A673 (cell line): ENCODE measurements at regions not wholly inside any gene's neighbourhood (a gene's known extent, or its start where the extent isn't known, plus 50 kb on each side); places are given as distances from the start of the nearest gene placed in this dataset.

Source experiments
- BruUV-seq: library from RNA; stranded (reverse); fragments of 400-500 nt; replicated peaks from 2 replicates; lab custom pipeline; 2021; lab: Mats Ljungman, UMichigan
- CTCF ChIA-PET: fragments of 300-600 bp; sonication (Branson Sonifier 250); formaldehyde crosslinking; loops from one replicate; lab custom pipeline; 2022; ENCODE audit warnings: antibody characterized with exemption; lab: Charles Lee
- POLR2A ChIA-PET: fragments of 300-600 bp; sonication (Branson Sonifier 250); formaldehyde crosslinking; loops from one replicate; lab custom pipeline; 2022; ENCODE audit warnings: antibody characterized with exemption; ENCODE audit not compliant: low non-redundant PET; lab: Charles Lee
- DNase-seq: peaks from one replicate; pipeline ENCODE4 v3.0.0-alpha.2; 2015; ENCODE audit warnings: low spot score
- H3K27ac ChIP-seq: fragments of 200-600 bp; sonication (generic); 2 replicates; pipeline ENCODE4 v1.5.1; 2016; ENCODE audit warnings: mixed run types, low read depth, mild to moderate bottlenecking, mixed read lengths, antibody characterized with exemption, low read length; ENCODE audit not compliant: poor library complexity, severe bottlenecking
- H3K27me3 ChIP-seq: fragments of 200-600 bp; sonication (generic); replicated peaks from 2 replicates; pipeline ENCODE4 v1.6.1; 2017; ENCODE audit warnings: mixed run types, low read depth, mild to moderate bottlenecking, mixed read lengths, antibody characterized with exemption, low read length; ENCODE audit not compliant: insufficient read depth, poor library complexity
- H3K36me3 ChIP-seq: fragments of 200-600 bp; sonication (generic); 2 replicates; pipeline ENCODE4 v1.6.1; 2016; ENCODE audit warnings: mixed run types, mild to moderate bottlenecking, mixed read lengths, antibody characterized with exemption, low read length; ENCODE audit not compliant: insufficient read depth, poor library complexity, severe bottlenecking
- H3K4me1 ChIP-seq: fragments of 200-600 bp; sonication (generic); 2 replicates; pipeline ENCODE4 v1.6.1; 2017; ENCODE audit warnings: mixed run types, mild to moderate bottlenecking, mixed read lengths, antibody characterized with exemption, low read length; ENCODE audit not compliant: insufficient read depth, poor library complexity, severe bottlenecking
- H3K4me3 ChIP-seq: fragments of 200-600 bp; sonication (generic); 2 replicates; pipeline ENCODE4 v1.5.1; 2016; ENCODE audit warnings: low read depth, mixed run types, mild to moderate bottlenecking, mixed read lengths, low read length; ENCODE audit not compliant: poor library complexity, severe bottlenecking
- H3K9me3 ChIP-seq: fragments of 200-600 bp; sonication (generic); 2 replicates; pipeline ENCODE4 v1.6.1; 2016; ENCODE audit warnings: mixed run types, low read depth, mild to moderate bottlenecking, mixed read lengths, antibody characterized with exemption, low read length; ENCODE audit not compliant: poor library complexity, severe bottlenecking
- CTCF ChIP-seq: fragments of 300-800, 200-600 bp; sonication (generic); conservative IDR thresholded peaks from 2 replicates; pipeline ENCODE4 v1.5.1; 2017; ENCODE audit warnings: low read depth, mild to moderate bottlenecking, antibody characterized with exemption, low read length, moderate library complexity, mixed read lengths
- EZH2 ChIP-seq: fragments of 200-600 bp; sonication (generic); IDR thresholded peaks from 2 replicates; pipeline ENCODE4 v1.6.1; 2017; ENCODE audit warnings: borderline replicate concordance, low read depth, mild to moderate bottlenecking, mixed read lengths, antibody characterized with exemption, low read length; ENCODE audit not compliant: poor library complexity, severe bottlenecking
- intact Hi-C: fragments of 100-400 bp; cut with micrococcal nuclease; formaldehyde crosslinking; loops from one replicate; pipeline ENCODE4 v1.10.0; 2022; ENCODE audit not compliant: unreplicated experiment

- no peaks in the 10 kb centered on the region for H3K9me3 ChIP-seq
- POLR2A ChIA-PET, result no interaction called here
- H3K27me3 ChIP-seq, result no peaks in the 10 kb centered on the region
- DNase-seq, result no peak
- no peaks in the 10 kb centered on the region for H3K4me1 ChIP-seq
- H3K4me3 ChIP-seq, result no peak overlapping the region
- TF ChIP-seq CTCF, result no peak
- no peak for TF ChIP-seq EZH2
- no peaks in the 10 kb centered on the region for H3K36me3 ChIP-seq
- CTCF ChIA-PET, result no interaction called here
- intact Hi-C loops, result loop anchor here (10.0 kb wide), 1 partner anchor 445 kb away; no protein-coding TSS in a partner anchor
- no TSS peak for BruUV-seq
- H3K27ac ChIP-seq, result no peak overlapping the region
These were observed 127.5 kb upstream of the ESR1 start for GRCh38 chr6:151679941-151680340.

- no TSS peak for BruUV-seq
- Histone ChIP-seq H3K9me3 (no peaks in the 10 kb centered on the region), H3K27ac (no peak overlapping the region), H3K27me3 (no peaks in the 10 kb centered on the region), H3K4me3 (no peak overlapping the region), H3K36me3 (no peaks in the 10 kb centered on the region), H3K4me1 (no peaks in the 10 kb centered on the region)
- intact Hi-C loops, result no loop called here
- ChIA-PET CTCF (no interaction called here), POLR2A (no interaction called here)
- no peak for DNase-seq
- TF ChIP-seq EZH2, result no peak
- TF ChIP-seq CTCF, result no peak
These were observed 126.5 kb upstream of the ESR1 start for GRCh38 chr6:151680846-151681432.

GRCh38 chr6:151681433-151682059, 125.9 kb upstream of the ESR1 start:
- Histone ChIP-seq H3K27me3 (no peaks in the 10 kb centered on the region), H3K36me3 (no peaks in the 10 kb centered on the region), H3K4me3 (no peak overlapping the region), H3K27ac (no peak overlapping the region), H3K9me3 (no peaks in the 10 kb centered on the region), H3K4me1 (no peaks in the 10 kb centered on the region)
- no peak for DNase-seq
- CTCF ChIA-PET, result no interaction called here
- intact Hi-C loops, result no loop called here
- no peak for TF ChIP-seq CTCF
- TF ChIP-seq EZH2, result no peak
- POLR2A ChIA-PET, result no interaction called here
- BruUV-seq, result no TSS peak
